SK-N-DZ (cell line): ENCODE measurements at regions not wholly inside any gene's neighbourhood (a gene's known extent, or its start where the extent isn't known, plus 50 kb on each side); places are given as distances from the start of the nearest gene placed in this dataset.

Source experiments
- DNase-seq: peaks from one replicate; pipeline ENCODE4 v3.0.0-alpha.2; 2015; ENCODE audit warnings: low spot score

- no peak for DNase-seq
Observed at GRCh38 chr5:82338771-82339373, 60.7 kb upstream of the RPS23 start.

- DNase-seq, result no peak
Observed at GRCh38 chr5:82336959-82337351, 58.8 kb upstream of the RPS23 start.

- no peak for DNase-seq
Observed at GRCh38 chr5:82336226-82336958, 58.2 kb upstream of the RPS23 start.

- DNase-seq, result no peak
Observed at GRCh38 chr5:82335806-82336205, 57.7 kb upstream of the RPS23 start.

GRCh38 chr5:82334856-82335255 is 56.7 kb upstream of the RPS23 start:
- DNase-seq, result no peak

GRCh38 chr5:82334085-82334692 is 56.0 kb upstream of the RPS23 start:
- no peak for DNase-seq

GRCh38 chr5:82332886-82333615 is 54.9 kb upstream of the RPS23 start:
- DNase-seq, result no peak

- no peak for DNase-seq
Observed at GRCh38 chr5:82332064-82332855, 54.1 kb upstream of the RPS23 start.

GRCh38 chr5:82331557-82331956 is 53.4 kb upstream of the RPS23 start:
- no peak for DNase-seq

GRCh38 chr5:82330530-82331270 is 52.5 kb upstream of the RPS23 start:
- DNase-seq, result no peak

- no peak for DNase-seq
Observed at GRCh38 chr5:82329393-82329792, 51.2 kb upstream of the RPS23 start.
